H1 (cell line): ENCODE measurements at regions not wholly inside any gene's neighbourhood (a gene's known extent, or its start where the extent isn't known, plus 50 kb on each side); places are given as distances from the start of the nearest gene placed in this dataset.

ENCODE experiments used
- EP300 ChIP-seq, 2 experiments: IDR thresholded peaks; 1 replicate in 1 of 2; 2 replicates in 1 of 2; pipeline ENCODE4 v1.6.1; 2011 to 2012; ENCODE audit warnings: low read depth in 2 of 2, low read length in 2 of 2, mild to moderate bottlenecking in 2 of 2, borderline replicate concordance in 1 of 2, inconsistent platforms in 1 of 2, moderate library complexity in 1 of 2
- FOSL1 ChIP-seq: IDR thresholded peaks from 2 replicates; pipeline ENCODE4 v1.6.1; 2011; ENCODE audit warnings: mild to moderate bottlenecking, low read depth, low read length, moderate library complexity; ENCODE audit not compliant: insufficient read depth
- GTF2F1 ChIP-seq: IDR thresholded peaks from 2 replicates; pipeline ENCODE4 v1.6.1; 2012; ENCODE audit warnings: low read depth, low read length, improper control_type of control experiment, borderline replicate concordance
- HDAC2 ChIP-seq, 2 experiments: fragments of 300-600 bp in 1 of 2; sonication (generic) in 1 of 2; IDR thresholded peaks; 2 replicates each; pipeline ENCODE4 v1.6.1; 2011 to 2012; ENCODE audit warnings: low read depth in 2 of 2, low read length in 2 of 2, mild to moderate bottlenecking in 2 of 2, moderate library complexity in 2 of 2, borderline replicate concordance in 1 of 2, inconsistent platforms in 1 of 2
- NRF1 ChIP-seq: IDR thresholded peaks from 2 replicates; pipeline ENCODE4 v1.6.1; 2011; ENCODE audit warnings: mild to moderate bottlenecking, low read depth, low read length, improper control_type of control experiment
- POLR2A ChIP-seq, 2 experiments: IDR thresholded peaks; 1 replicate in 1 of 2; 2 replicates in 1 of 2; pipeline ENCODE4 v1.6.1; 2011; ENCODE audit warnings: low read depth in 2 of 2, low read length in 2 of 2, mild to moderate bottlenecking in 2 of 2; ENCODE audit errors: control extremely low read depth in 1 of 2
- POLR2AphosphoS5 ChIP-seq: IDR thresholded peaks from 2 replicates; pipeline ENCODE4 v1.6.1; 2011; ENCODE audit warnings: low read depth, low read length
- SIN3A ChIP-seq, 2 experiments: IDR thresholded peaks in 1 of 2; conservative IDR thresholded peaks in 1 of 2; 2 replicates each; pipeline ENCODE4 v1.6.1; 2011 to 2012; ENCODE audit warnings: low read length in 2 of 2, improper control_type of control experiment in 1 of 2, low read depth in 1 of 2, mild to moderate bottlenecking in 1 of 2
- SP1 ChIP-seq: IDR thresholded peaks from 2 replicates; pipeline ENCODE4 v1.6.1; 2011; ENCODE audit warnings: low read depth, low read length
- SP4 ChIP-seq: IDR thresholded peaks from 2 replicates; pipeline ENCODE4 v1.6.1; 2012; ENCODE audit warnings: low read length, inconsistent platforms
- TAF1 ChIP-seq: IDR thresholded peaks from 2 replicates; pipeline ENCODE4 v1.6.1; 2011; ENCODE audit warnings: mild to moderate bottlenecking, low read depth, low read length
- TBP ChIP-seq: IDR thresholded peaks from 2 replicates; pipeline ENCODE4 v1.6.1; 2011; ENCODE audit warnings: low read depth, low read length, improper control_type of control experiment
- TF ChIP-seq, protein P1 (sequence below), 3 experiments: IDR thresholded peaks; 1 replicate in 2 of 3; 2 replicates in 1 of 3; pipeline versions ENCODE4 v1.5.1 to v1.6.1; 2011; ENCODE audit warnings: low read length in 3 of 3, mild to moderate bottlenecking in 3 of 3, inconsistent platforms in 2 of 3, low read depth in 1 of 3, moderate library complexity in 1 of 3; ENCODE audit not compliant: insufficient read depth in 1 of 3; ENCODE audit errors: control extremely low read depth in 1 of 3
- TF ChIP-seq, protein P2 (sequence below): IDR thresholded peaks from 2 replicates; pipeline ENCODE4 v1.6.1; 2011; ENCODE audit warnings: low read depth, mild to moderate bottlenecking, low read length; ENCODE audit not compliant: insufficient read depth

DNA sequence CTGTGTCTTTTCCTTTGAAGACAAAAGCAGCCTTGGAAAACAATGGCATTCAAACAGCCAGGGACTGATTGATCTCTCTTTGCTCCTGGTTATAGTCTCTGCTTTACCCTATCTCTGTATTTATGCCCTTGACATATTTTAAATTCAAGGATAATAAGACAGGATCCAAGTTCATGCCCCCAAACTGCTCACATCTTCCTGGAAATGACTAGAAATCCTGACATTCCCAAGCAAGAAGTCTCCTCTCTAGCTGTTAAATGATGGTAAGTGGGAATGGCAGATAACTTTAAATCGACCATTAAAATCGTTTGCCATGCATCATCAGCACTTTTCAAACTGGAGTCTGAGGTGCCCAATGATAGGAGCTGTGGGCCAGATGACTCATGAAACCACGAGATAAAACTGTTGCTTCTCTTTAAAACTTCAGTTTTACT lies 435.6 kb downstream of the FOXO1 start:
- TF ChIP-seq HDAC2 (IDR thresholded peaks at IDR 0.05; ENCODE audit: borderline replicate concordance in 1 of 2, low read depth in 2 of 2, low read length in 2 of 2) (no peak), SIN3A (conservative IDR thresholded peaks at IDR 0.05 in 1 of 2, IDR thresholded peaks at IDR 0.05 in 1 of 2; ENCODE audit: low read depth in 1 of 2, low read length in 2 of 2) (no peak), POLR2A (IDR thresholded peaks at IDR 0.05; ENCODE audit: control extremely low read depth in 1 of 2, low read depth in 2 of 2, low read length in 2 of 2) (no peak), NRF1 (no peak), EP300 (IDR thresholded peaks at IDR 0.05; ENCODE audit: borderline replicate concordance in 1 of 2, low read depth in 2 of 2, low read length in 2 of 2) (no peak), FOSL1 (no peak), SP1 (no peak), GTF2F1 (no peak), SP4 (no peak), TBP (no peak), POLR2AphosphoS5 (no peak), TAF1 (no peak)
- TF ChIP-seq, protein P1, sequence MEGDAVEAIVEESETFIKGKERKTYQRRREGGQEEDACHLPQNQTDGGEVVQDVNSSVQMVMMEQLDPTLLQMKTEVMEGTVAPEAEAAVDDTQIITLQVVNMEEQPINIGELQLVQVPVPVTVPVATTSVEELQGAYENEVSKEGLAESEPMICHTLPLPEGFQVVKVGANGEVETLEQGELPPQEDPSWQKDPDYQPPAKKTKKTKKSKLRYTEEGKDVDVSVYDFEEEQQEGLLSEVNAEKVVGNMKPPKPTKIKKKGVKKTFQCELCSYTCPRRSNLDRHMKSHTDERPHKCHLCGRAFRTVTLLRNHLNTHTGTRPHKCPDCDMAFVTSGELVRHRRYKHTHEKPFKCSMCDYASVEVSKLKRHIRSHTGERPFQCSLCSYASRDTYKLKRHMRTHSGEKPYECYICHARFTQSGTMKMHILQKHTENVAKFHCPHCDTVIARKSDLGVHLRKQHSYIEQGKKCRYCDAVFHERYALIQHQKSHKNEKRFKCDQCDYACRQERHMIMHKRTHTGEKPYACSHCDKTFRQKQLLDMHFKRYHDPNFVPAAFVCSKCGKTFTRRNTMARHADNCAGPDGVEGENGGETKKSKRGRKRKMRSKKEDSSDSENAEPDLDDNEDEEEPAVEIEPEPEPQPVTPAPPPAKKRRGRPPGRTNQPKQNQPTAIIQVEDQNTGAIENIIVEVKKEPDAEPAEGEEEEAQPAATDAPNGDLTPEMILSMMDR (IDR thresholded peaks at IDR 0.05; ENCODE audit: control extremely low read depth in 1 of 3, insufficient read depth in 1 of 3, low read depth in 1 of 3, low read length in 3 of 3): no peak
- TF ChIP-seq, protein P2, sequence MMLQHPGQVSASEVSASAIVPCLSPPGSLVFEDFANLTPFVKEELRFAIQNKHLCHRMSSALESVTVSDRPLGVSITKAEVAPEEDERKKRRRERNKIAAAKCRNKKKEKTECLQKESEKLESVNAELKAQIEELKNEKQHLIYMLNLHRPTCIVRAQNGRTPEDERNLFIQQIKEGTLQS: no peak
